ENCODE measurements at regions not wholly inside any gene's neighbourhood (a gene's known extent, or its start where the extent isn't known, plus 50 kb on each side); places are given as distances from the start of the nearest gene placed in this dataset.

DNA sequence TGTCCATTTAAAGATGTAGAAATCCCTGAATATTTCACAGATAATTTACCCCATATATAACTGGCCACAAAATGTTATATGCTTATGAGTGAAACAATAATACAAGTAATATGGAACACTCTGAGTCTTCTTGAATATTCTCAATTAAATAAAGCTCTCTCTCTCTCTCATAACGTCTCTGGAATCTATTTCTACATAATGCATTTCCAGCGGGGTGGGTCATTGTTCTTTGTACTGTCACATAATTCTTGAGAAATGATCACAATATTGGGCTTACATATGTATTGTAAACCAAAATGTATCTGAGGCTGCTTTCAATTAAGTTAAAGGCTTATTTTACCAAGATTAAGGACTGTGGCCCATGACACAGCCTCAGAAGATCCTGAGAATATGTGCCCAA is 596.3 kb downstream of the FAT4 start:
- TF ChIP-seq CTCF (conservative IDR thresholded peaks at IDR 0.05 in 1 of 2, IDR thresholded peaks at IDR 0.05 in 1 of 2; ENCODE audit: low read depth in 1 of 2, low read length in 2 of 2) (no peak), EZH2 (IDR thresholded peaks at IDR 0.05; ENCODE audit: low read length, missing control alignments) (no peak)

Data from fibroblast of lung (primary cell).